Fibroblast of lung (primary cell): ENCODE measurements at regions not wholly inside any gene's neighbourhood (a gene's known extent, or its start where the extent isn't known, plus 50 kb on each side); places are given as distances from the start of the nearest gene placed in this dataset.

Experiments
- DNase-seq, 2 donors: peaks; one replicate each; pipeline versions ENCODE4 v3.0.0 to v3.0.0-alpha.2; 2010; ENCODE audit warnings: low read depth in 2 of 2
- H2AFZ ChIP-seq: 2 replicates; pipeline ENCODE4 v1.5.1; 2012; ENCODE audit warnings: low read length, control low read depth, inconsistent platforms
- H3K27ac ChIP-seq: 2 replicates; pipeline ENCODE4 v1.5.1; 2011; ENCODE audit warnings: low read length, control low read depth; ENCODE audit not compliant: insufficient read depth
- H3K27me3 ChIP-seq: 2 replicates; pipeline ENCODE4 v1.5.1; 2011; ENCODE audit warnings: mild to moderate bottlenecking, low read length; ENCODE audit not compliant: control insufficient read depth, insufficient read depth
- H3K36me3 ChIP-seq: 2 replicates; pipeline ENCODE4 v1.5.1; 2011; ENCODE audit warnings: low read length; ENCODE audit not compliant: control insufficient read depth, insufficient read depth
- H3K4me1 ChIP-seq: 2 replicates; pipeline ENCODE4 v1.5.1; 2011; ENCODE audit warnings: low read length; ENCODE audit not compliant: control insufficient read depth, insufficient read depth; ENCODE audit errors: extremely low read depth
- H3K4me2 ChIP-seq: 2 replicates; pipeline ENCODE4 v1.5.1; 2011; ENCODE audit warnings: low read length, control low read depth; ENCODE audit not compliant: insufficient read depth; ENCODE audit errors: extremely low read depth
- H3K4me3 ChIP-seq, 4 experiments: fragments of 200-600 bp in 1 of 4; sonication (generic) in 1 of 4; replicated peaks in 1 of 4; 2 replicates each; pipeline ENCODE4 v1.5.1; 2011 to 2016; ENCODE audit warnings: low read length in 4 of 4, low read depth in 3 of 4, mild to moderate bottlenecking in 3 of 4, control low read depth in 2 of 4, inconsistent platforms in 1 of 4, mixed read lengths in 1 of 4; ENCODE audit not compliant: insufficient read depth in 1 of 4; ENCODE audit errors: control extremely low read depth in 1 of 4
- H3K79me2 ChIP-seq: 2 replicates; pipeline ENCODE4 v1.5.1; 2012; ENCODE audit warnings: mild to moderate bottlenecking, low read length, inconsistent platforms; ENCODE audit not compliant: control insufficient read depth, insufficient read depth
- H3K9ac ChIP-seq: 2 replicates; pipeline ENCODE4 v1.5.1; 2011; ENCODE audit warnings: mild to moderate bottlenecking, low read length, control low read depth; ENCODE audit not compliant: insufficient read depth
- H3K9me3 ChIP-seq: 2 replicates; pipeline ENCODE4 v1.5.1; 2012; ENCODE audit warnings: low read depth, low read length; ENCODE audit not compliant: control insufficient read depth, insufficient read depth
- H4K20me1 ChIP-seq: 2 replicates; pipeline ENCODE4 v1.5.1; 2011; ENCODE audit warnings: low read length; ENCODE audit not compliant: control insufficient read depth, insufficient read depth; ENCODE audit errors: extremely low read depth
- EZH2 ChIP-seq: IDR thresholded peaks from 2 replicates; pipeline ENCODE4 v1.5.1; 2012; ENCODE audit warnings: low read length, control low read depth, mild to moderate bottlenecking; ENCODE audit errors: missing control alignments
- TF ChIP-seq, protein P1 (sequence below), 2 donors: IDR thresholded peaks in 1 of 2; conservative IDR thresholded peaks in 1 of 2; 1 replicate in 1 of 2; 2 replicates in 1 of 2; pipeline ENCODE4 v1.5.1; 2011 to 2012; ENCODE audit warnings: low read length in 2 of 2, control low read depth in 1 of 2, inconsistent platforms in 1 of 2, low read depth in 1 of 2, mild to moderate bottlenecking in 1 of 2

DNA sequence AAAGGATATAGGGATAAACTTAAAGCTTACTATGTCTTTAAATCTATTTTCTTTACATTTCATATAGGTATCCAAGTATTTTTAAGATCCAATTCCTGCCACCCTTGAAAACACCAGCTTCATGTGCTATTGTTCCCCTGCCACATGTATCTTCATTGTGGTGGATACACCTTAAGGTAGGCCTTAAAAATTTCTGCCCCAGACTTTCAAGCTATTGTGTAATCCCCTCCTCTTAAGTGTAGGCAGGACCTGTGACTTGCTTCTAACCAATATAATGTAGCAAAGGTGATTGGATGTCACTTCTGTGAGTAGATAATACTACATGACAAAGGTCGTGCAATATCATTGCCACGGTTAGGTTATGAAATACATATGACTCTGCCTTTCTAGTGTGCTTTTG lies 119.5 kb downstream of the RAD51AP2 start:
- Histone ChIP-seq H4K20me1 (no peaks in the 10 kb centered on the region), H3K4me3 (no peak overlapping the region), H3K4me2 (no peak overlapping the region), H3K27ac (no peak overlapping the region), H3K79me2 (no peaks in the 10 kb centered on the region), H2AFZ (no peak overlapping the region), H3K36me3 (no peaks in the 10 kb centered on the region), H3K27me3 (no peaks in the 10 kb centered on the region), H3K9ac (no peak overlapping the region), H3K9me3 (no peaks in the 10 kb centered on the region), H3K4me1 (no peaks in the 10 kb centered on the region)
- DNase-seq = no peak
- no peak for TF ChIP-seq EZH2
- TF ChIP-seq, protein P1, sequence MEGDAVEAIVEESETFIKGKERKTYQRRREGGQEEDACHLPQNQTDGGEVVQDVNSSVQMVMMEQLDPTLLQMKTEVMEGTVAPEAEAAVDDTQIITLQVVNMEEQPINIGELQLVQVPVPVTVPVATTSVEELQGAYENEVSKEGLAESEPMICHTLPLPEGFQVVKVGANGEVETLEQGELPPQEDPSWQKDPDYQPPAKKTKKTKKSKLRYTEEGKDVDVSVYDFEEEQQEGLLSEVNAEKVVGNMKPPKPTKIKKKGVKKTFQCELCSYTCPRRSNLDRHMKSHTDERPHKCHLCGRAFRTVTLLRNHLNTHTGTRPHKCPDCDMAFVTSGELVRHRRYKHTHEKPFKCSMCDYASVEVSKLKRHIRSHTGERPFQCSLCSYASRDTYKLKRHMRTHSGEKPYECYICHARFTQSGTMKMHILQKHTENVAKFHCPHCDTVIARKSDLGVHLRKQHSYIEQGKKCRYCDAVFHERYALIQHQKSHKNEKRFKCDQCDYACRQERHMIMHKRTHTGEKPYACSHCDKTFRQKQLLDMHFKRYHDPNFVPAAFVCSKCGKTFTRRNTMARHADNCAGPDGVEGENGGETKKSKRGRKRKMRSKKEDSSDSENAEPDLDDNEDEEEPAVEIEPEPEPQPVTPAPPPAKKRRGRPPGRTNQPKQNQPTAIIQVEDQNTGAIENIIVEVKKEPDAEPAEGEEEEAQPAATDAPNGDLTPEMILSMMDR (conservative IDR thresholded peaks at IDR 0.05 in 1 of 2, IDR thresholded peaks at IDR 0.05 in 1 of 2; ENCODE audit: low read depth in 1 of 2, low read length in 2 of 2) = no peak

DNA sequence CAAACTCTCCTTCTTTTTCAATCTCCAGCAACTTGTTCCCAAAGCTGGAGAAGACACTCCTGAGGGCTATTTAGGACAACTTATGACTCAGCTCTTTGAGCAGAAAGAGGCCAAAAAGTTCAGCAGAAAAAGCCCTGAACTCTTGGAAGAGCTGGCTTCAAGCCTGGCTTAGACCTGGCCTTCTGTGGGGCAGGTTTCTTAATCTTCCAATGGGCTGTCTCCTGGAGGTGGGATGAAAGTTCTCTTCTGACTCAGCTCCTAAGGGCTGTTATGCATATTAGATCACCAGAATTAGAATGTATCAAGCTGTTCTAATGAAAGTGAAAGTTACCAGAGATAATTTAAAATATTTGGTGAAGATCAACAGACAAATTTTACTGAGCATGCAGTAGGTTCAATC lies 129.4 kb downstream of the RAD51AP2 start:
- DNase-seq = peak; percentile 37 to 69
- Histone ChIP-seq H3K9ac (no peak overlapping the region), H3K4me3 (no peak overlapping the region), H3K79me2 (no peaks in the 10 kb centered on the region), H3K27me3 (no peaks in the 10 kb centered on the region), H2AFZ (no peak overlapping the region), H3K4me1 (no peaks in the 10 kb centered on the region), H4K20me1 (no peaks in the 10 kb centered on the region), H3K27ac (no peak overlapping the region), H3K4me2 (no peak overlapping the region), H3K36me3 (no peaks in the 10 kb centered on the region), H3K9me3 (no peaks in the 10 kb centered on the region)
- no peak for TF ChIP-seq EZH2
- TF ChIP-seq, protein P1 (conservative IDR thresholded peaks at IDR 0.05 in 1 of 2, IDR thresholded peaks at IDR 0.05 in 1 of 2; ENCODE audit: low read depth in 1 of 2, low read length in 2 of 2) = no peak

DNA sequence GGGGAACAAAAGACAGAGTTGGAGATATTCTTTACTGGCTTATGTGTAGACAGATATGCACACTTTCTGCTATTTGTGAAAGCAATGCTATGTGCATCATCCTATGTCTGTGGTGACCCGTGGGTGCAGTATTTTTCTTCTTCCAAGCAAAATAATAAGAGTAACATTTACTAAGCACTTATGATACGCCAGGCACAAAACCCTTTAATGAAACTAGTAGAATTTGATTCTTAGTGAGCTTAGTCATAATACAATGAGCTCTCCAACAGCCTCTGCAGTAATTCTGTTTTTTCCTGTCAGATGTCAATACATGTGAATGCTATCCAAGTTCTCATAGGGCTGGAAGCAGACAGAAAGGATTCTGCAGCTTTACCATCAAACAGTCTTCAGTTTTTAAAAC lies 130.6 kb downstream of the RAD51AP2 start:
- DNase-seq = peak in 1 of 2 donors; percentile 67
- H3K27ac ChIP-seq = no peak overlapping the region
- H3K9me3 ChIP-seq = no peaks in the 10 kb centered on the region
- H2AFZ ChIP-seq = no peak overlapping the region
- no peaks in the 10 kb centered on the region for H3K36me3 ChIP-seq
- H3K79me2 ChIP-seq = no peaks in the 10 kb centered on the region
- no peak overlapping the region for H3K4me3 ChIP-seq
- no peaks in the 10 kb centered on the region for H3K27me3 ChIP-seq
- H3K4me1 ChIP-seq = no peaks in the 10 kb centered on the region
- no peak overlapping the region for H3K9ac ChIP-seq
- no peaks in the 10 kb centered on the region for H4K20me1 ChIP-seq
- H3K4me2 ChIP-seq = no peak overlapping the region
- TF ChIP-seq, protein P1 (conservative IDR thresholded peaks at IDR 0.05 in 1 of 2, IDR thresholded peaks at IDR 0.05 in 1 of 2; ENCODE audit: low read depth in 1 of 2, low read length in 2 of 2) = no peak
- TF ChIP-seq EZH2 = no peak
